ENCODE measurements at regions not wholly inside any gene's neighbourhood (a gene's known extent, or its start where the extent isn't known, plus 50 kb on each side); places are given as distances from the start of the nearest gene placed in this dataset.

GRCh38 chr1:186559601-186560116 is 98.7 kb upstream of the PDC start:
- Histone ChIP-seq H3K4me3 (ENCODE audit: low read length in 3 of 3) (no peak overlapping the region), H3K9me3 (ENCODE audit: control insufficient read depth in 2 of 3, insufficient read depth in 1 of 3, low read length in 3 of 3) (no peaks in the 10 kb centered on the region), H3K4me1 (ENCODE audit: control insufficient read depth in 2 of 3, insufficient read depth in 2 of 3, low read depth in 1 of 3, low read length in 3 of 3) (no peaks in the 10 kb centered on the region), H3K9ac (ENCODE audit: low read length in 3 of 3) (no peak overlapping the region), H3K27me3 (ENCODE audit: control insufficient read depth, insufficient read depth, low read length) (no peaks in the 10 kb centered on the region), H3K36me3 (ENCODE audit: control insufficient read depth in 2 of 3, insufficient read depth in 3 of 3, low read length in 3 of 3) (no peaks in the 10 kb centered on the region), H3K27ac (ENCODE audit: low read depth in 2 of 2, low read length in 2 of 2) (no peak overlapping the region)
- no peak for FAIRE-seq
- DNase-seq = no peak
- TF ChIP-seq CTCF (IDR thresholded peaks at IDR 0.05; ENCODE audit: borderline replicate concordance, extremely low read depth, insufficient read depth) = no peak
- intact Hi-C loops (cut with DNase I) = no loop called here

GRCh38 chr1:186557147-186557777 is 96.3 kb upstream of the PDC start:
- FAIRE-seq = no peak
- no peaks in the 10 kb centered on the region for H3K27me3 ChIP-seq (ENCODE audit: control insufficient read depth, insufficient read depth, low read length)
- H3K9me3 ChIP-seq (ENCODE audit: control insufficient read depth in 2 of 3, insufficient read depth in 1 of 3, low read length in 3 of 3) = peaks cover 0 to 6% (median 2%) of the 10 kb centered on the region in 3 donors
- no peaks in the 10 kb centered on the region for H3K4me1 ChIP-seq (ENCODE audit: control insufficient read depth in 2 of 3, insufficient read depth in 2 of 3, low read depth in 1 of 3, low read length in 3 of 3)
- H3K27ac ChIP-seq (ENCODE audit: low read depth in 2 of 2, low read length in 2 of 2) = no peak overlapping the region
- TF ChIP-seq CTCF (IDR thresholded peaks at IDR 0.05; ENCODE audit: borderline replicate concordance, extremely low read depth, insufficient read depth) = no peak
- intact Hi-C loops (cut with DNase I) = no loop called here
- no peak for DNase-seq
- no peak overlapping the region for H3K9ac ChIP-seq (ENCODE audit: low read length in 3 of 3)
- no peaks in the 10 kb centered on the region for H3K36me3 ChIP-seq (ENCODE audit: control insufficient read depth in 2 of 3, insufficient read depth in 3 of 3, low read length in 3 of 3)
- no peak overlapping the region for H3K4me3 ChIP-seq (ENCODE audit: low read length in 3 of 3)

- no peak for TF ChIP-seq CTCF (IDR thresholded peaks at IDR 0.05; ENCODE audit: borderline replicate concordance, extremely low read depth, insufficient read depth)
- no peaks in the 10 kb centered on the region for H3K27me3 ChIP-seq (ENCODE audit: control insufficient read depth, insufficient read depth, low read length)
- intact Hi-C loops (cut with DNase I) = no loop called here
- H3K9me3 ChIP-seq (ENCODE audit: control insufficient read depth in 2 of 3, insufficient read depth in 1 of 3, low read length in 3 of 3) = peaks cover 0 to 15% (median 6%) of the 10 kb centered on the region in 3 donors
- FAIRE-seq = no peak
- H3K4me3 ChIP-seq (ENCODE audit: low read length in 3 of 3) = no peak overlapping the region
- no peak for DNase-seq
- no peaks in the 10 kb centered on the region for H3K4me1 ChIP-seq (ENCODE audit: control insufficient read depth in 2 of 3, insufficient read depth in 2 of 3, low read depth in 1 of 3, low read length in 3 of 3)
- H3K9ac ChIP-seq (ENCODE audit: low read length in 3 of 3) = no peak overlapping the region
- H3K36me3 ChIP-seq (ENCODE audit: control insufficient read depth in 2 of 3, insufficient read depth in 3 of 3, low read length in 3 of 3) = no peaks in the 10 kb centered on the region
- no peak overlapping the region for H3K27ac ChIP-seq (ENCODE audit: low read depth in 2 of 2, low read length in 2 of 2)
Observed at GRCh38 chr1:186550832-186551231, 89.9 kb upstream of the PDC start.

- Histone ChIP-seq H3K4me1 (ENCODE audit: control insufficient read depth in 2 of 3, insufficient read depth in 2 of 3, low read depth in 1 of 3, low read length in 3 of 3) (no peaks in the 10 kb centered on the region), H3K27me3 (ENCODE audit: control insufficient read depth, insufficient read depth, low read length) (no peaks in the 10 kb centered on the region), H3K9ac (ENCODE audit: low read length in 3 of 3) (no peak overlapping the region), H3K27ac (ENCODE audit: low read depth in 2 of 2, low read length in 2 of 2) (no peak overlapping the region), H3K36me3 (ENCODE audit: control insufficient read depth in 2 of 3, insufficient read depth in 3 of 3, low read length in 3 of 3) (no peaks in the 10 kb centered on the region), H3K4me3 (ENCODE audit: low read length in 3 of 3) (no peak overlapping the region), H3K9me3 (ENCODE audit: control insufficient read depth in 2 of 3, insufficient read depth in 1 of 3, low read length in 3 of 3) (no peaks in the 10 kb centered on the region)
- no peak for TF ChIP-seq CTCF (IDR thresholded peaks at IDR 0.05; ENCODE audit: borderline replicate concordance, extremely low read depth, insufficient read depth)
- DNase-seq = no peak
- no peak for FAIRE-seq
- intact Hi-C loops (cut with DNase I) = no loop called here
Observed at GRCh38 chr1:186541003-186541402, 80.1 kb upstream of the PDC start.
